Transverse colon (tissue), 4 donors: ENCODE measurements at regions not wholly inside any gene's neighbourhood (a gene's known extent, or its start where the extent isn't known, plus 50 kb on each side); places are given as distances from the start of the nearest gene placed in this dataset.

Source experiments
- DNase-seq: peaks from one replicate; pipeline ENCODE4 v3.0.0-alpha.2; 2019
- H3K27ac ChIP-seq, 4 donors: fragments of 200-600 bp; sonication (generic); 2 replicates each; pipeline ENCODE4 v1.5.1; 2016 to 2018; ENCODE audit warnings: inconsistent platforms in 4 of 4
- H3K27me3 ChIP-seq: fragments of 200-600 bp; sonication (generic); 2 replicates; pipeline ENCODE4 v1.5.1; 2017; ENCODE audit warnings: inconsistent platforms
- H3K36me3 ChIP-seq, 4 donors: fragments of 200-600 bp; sonication (generic); 2 replicates each; pipeline ENCODE4 v1.5.1; 2017 to 2019; ENCODE audit warnings: inconsistent platforms in 4 of 4
- H3K4me1 ChIP-seq, 4 donors: fragments of 200-600 bp; sonication (generic); 2 replicates each; pipeline ENCODE4 v1.5.1; 2017 to 2020; ENCODE audit warnings: inconsistent platforms in 4 of 4
- H3K4me3 ChIP-seq, 4 donors: fragments of 200-600 bp; sonication (generic); 1 replicate in 1 of 4; 2 replicates in 3 of 4; pipeline versions ENCODE4 v1.5.1 to v1.6.1; 2017 to 2019; ENCODE audit warnings: inconsistent platforms in 4 of 4
- H3K9me3 ChIP-seq, 2 donors: fragments of 200-600 bp; sonication (generic); 2 replicates each; pipeline ENCODE4 v1.5.1; 2017 to 2019; ENCODE audit warnings: inconsistent platforms in 2 of 2
- EP300 ChIP-seq: sonication (generic); formaldehyde crosslinking; IDR thresholded peaks from one replicate; pipeline ENCODE4 v1.6.1; 2017; ENCODE audit warnings: antibody characterized with exemption, low read depth
- POLR2A ChIP-seq: fragments of 450-650 bp; IDR thresholded peaks from one replicate; pipeline ENCODE4 v1.6.1; 2016; ENCODE audit warnings: antibody characterized with exemption, mild to moderate bottlenecking, moderate library complexity
- POLR2AphosphoS5 ChIP-seq, 3 donors: sonication (generic); formaldehyde crosslinking; IDR thresholded peaks; one replicate each; pipeline ENCODE4 v1.6.1; 2016; ENCODE audit warnings: antibody characterized with exemption in 3 of 3
- WGBS, 2 donors: methylation state at CpG; one replicate each; pipeline ENCODE4 v1.1.5; 2018; ENCODE audit warnings: low coverage in 1 of 2; 5-methylcytosine and 5-hydroxymethylcytosine counted together
- in situ Hi-C, 4 donors: fragments of 200-750 bp; cut with MboI; loops; one replicate each; pipeline versions ENCODE4 v1.15.0 to v1.15.1; 2017; ENCODE audit warnings: low sequenced_read_pairs in 3 of 4, low pct_ligation_motif_present in 1 of 4, low pct_unique_long_range_greater_than_20kb in 1 of 4
- intact Hi-C: fragments of 100-400 bp; cut with DNase I; formaldehyde crosslinking; loops from one replicate; pipeline ENCODE4 v1.15.1; 2023; ENCODE audit warnings: low total_unique reads
- TF ChIP-seq, protein P1 (sequence below), 5 experiments: fragments of 200-600 bp in 3 of 5; fragments of 450-650 bp in 2 of 5; sonication (generic) in 3 of 5; IDR thresholded peaks; 1 replicate in 2 of 5; 2 replicates in 3 of 5; pipeline ENCODE4 v1.5.1; 2016 to 2017; ENCODE audit warnings: antibody characterized with exemption in 5 of 5, inconsistent platforms in 3 of 5, mild to moderate bottlenecking in 2 of 5, moderate library complexity in 1 of 5

GRCh38 chr2:94966689-94967088, 58.8 kb upstream of the MAL start:
- Histone ChIP-seq H3K9me3 (no peaks in the 10 kb centered on the region), H3K4me1 (no peaks in the 10 kb centered on the region), H3K27ac (no peak overlapping the region), H3K36me3 (no peaks in the 10 kb centered on the region), H3K4me3 (no peak overlapping the region), H3K27me3 (peaks cover 4% of the 10 kb centered on the region)
- in situ Hi-C loops = no loop called here
- no peak for TF ChIP-seq EP300
- TF ChIP-seq, protein P1, sequence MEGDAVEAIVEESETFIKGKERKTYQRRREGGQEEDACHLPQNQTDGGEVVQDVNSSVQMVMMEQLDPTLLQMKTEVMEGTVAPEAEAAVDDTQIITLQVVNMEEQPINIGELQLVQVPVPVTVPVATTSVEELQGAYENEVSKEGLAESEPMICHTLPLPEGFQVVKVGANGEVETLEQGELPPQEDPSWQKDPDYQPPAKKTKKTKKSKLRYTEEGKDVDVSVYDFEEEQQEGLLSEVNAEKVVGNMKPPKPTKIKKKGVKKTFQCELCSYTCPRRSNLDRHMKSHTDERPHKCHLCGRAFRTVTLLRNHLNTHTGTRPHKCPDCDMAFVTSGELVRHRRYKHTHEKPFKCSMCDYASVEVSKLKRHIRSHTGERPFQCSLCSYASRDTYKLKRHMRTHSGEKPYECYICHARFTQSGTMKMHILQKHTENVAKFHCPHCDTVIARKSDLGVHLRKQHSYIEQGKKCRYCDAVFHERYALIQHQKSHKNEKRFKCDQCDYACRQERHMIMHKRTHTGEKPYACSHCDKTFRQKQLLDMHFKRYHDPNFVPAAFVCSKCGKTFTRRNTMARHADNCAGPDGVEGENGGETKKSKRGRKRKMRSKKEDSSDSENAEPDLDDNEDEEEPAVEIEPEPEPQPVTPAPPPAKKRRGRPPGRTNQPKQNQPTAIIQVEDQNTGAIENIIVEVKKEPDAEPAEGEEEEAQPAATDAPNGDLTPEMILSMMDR (IDR thresholded peaks at IDR 0.05) = no peak
- TF ChIP-seq POLR2A = no peak
- TF ChIP-seq POLR2AphosphoS5 (IDR thresholded peaks at IDR 0.05) = no peak
- intact Hi-C loops = no loop called here
- DNase-seq = no peak
- WGBS, 2 donors = 67 to 80% methylated on average over 1 of the region's 1 CpG

GRCh38 chr2:94970353-94970752, 55.2 kb upstream of the MAL start:
- intact Hi-C loops = no loop called here
- peaks cover 10% of the 10 kb centered on the region for H3K27me3 ChIP-seq
- H3K36me3 ChIP-seq = no peaks in the 10 kb centered on the region
- DNase-seq = no peak
- H3K4me3 ChIP-seq = no peak overlapping the region
- WGBS, 2 donors = 44 to 71% methylated on average over 2 to 4 of the region's 4 CpGs
- H3K4me1 ChIP-seq = no peaks in the 10 kb centered on the region
- H3K9me3 ChIP-seq = no peaks in the 10 kb centered on the region
- no peak overlapping the region for H3K27ac ChIP-seq
- in situ Hi-C loops = no loop called here
- TF ChIP-seq EP300 (no peak), POLR2AphosphoS5 (IDR thresholded peaks at IDR 0.05) (no peak), POLR2A (no peak)
- TF ChIP-seq, protein P1 (IDR thresholded peaks at IDR 0.05) = no peak
